Coronary artery (tissue), 2 donors: ENCODE measurements at regions not wholly inside any gene's neighbourhood (a gene's known extent, or its start where the extent isn't known, plus 50 kb on each side); places are given as distances from the start of the nearest gene placed in this dataset.
"Not testable (repeated sequence)": the region's sequence is repeated elsewhere in the genome, so short reads cannot be mapped to it uniquely, and the experiment has no call there.

Experiments
- DNase-seq: peaks from one replicate; pipeline ENCODE4 v3.0.0-alpha.2; 2017; ENCODE audit warnings: low spot score
- H3K27ac ChIP-seq, 2 donors: fragments of 200-600 bp; sonication (generic); one replicate each; pipeline ENCODE4 v1.5.1; 2016 to 2019
- H3K4me3 ChIP-seq: fragments of 200-600 bp; sonication (generic); 2 replicates; pipeline ENCODE4 v1.5.1; 2016; ENCODE audit warnings: mild to moderate bottlenecking, moderate library complexity
- CTCF ChIP-seq: fragments of 200-600 bp; sonication (generic); IDR thresholded peaks from one replicate; pipeline ENCODE4 v1.5.1; 2019; ENCODE audit warnings: antibody characterized with exemption

- no peak for TF ChIP-seq CTCF
- H3K4me3 ChIP-seq: no peak overlapping the region
- no peak overlapping the region for H3K27ac ChIP-seq
- no peak for DNase-seq
Observed at GRCh38 chr4:126762663-126763247, 870.0 kb upstream of the INTU start.

- H3K27ac ChIP-seq: no peak overlapping the region
- no peak for DNase-seq
- TF ChIP-seq CTCF: no peak
Observed at GRCh38 chr4:126766241-126766640, 866.5 kb upstream of the INTU start.

GRCh38 chr4:126768338-126768737 lies 864.4 kb upstream of the INTU start:
- no peak for TF ChIP-seq CTCF
- no peak overlapping the region for H3K4me3 ChIP-seq
- DNase-seq: no peak
- no peak overlapping the region for H3K27ac ChIP-seq

More at GRCh38 chr4:126766241-126766640, 866.5 kb upstream of the INTU start:
- no peak overlapping the region for H3K4me3 ChIP-seq

- DNase-seq, H3K4me3 ChIP-seq, H3K27ac ChIP-seq: not testable (repeated sequence)
Observed at GRCh38 chr4:126770811-126771553, 861.8 kb upstream of the INTU start.

GRCh38 chr4:126771618-126772017 lies 861.1 kb upstream of the INTU start:
- H3K27ac ChIP-seq, DNase-seq, H3K4me3 ChIP-seq: not testable (repeated sequence)

- Histone ChIP-seq H3K4me3 (no peak overlapping the region), H3K27ac (no peak overlapping the region)
- no peak for TF ChIP-seq CTCF
- DNase-seq: no peak
Observed at GRCh38 chr4:126772662-126773061, 860.1 kb upstream of the INTU start.

GRCh38 chr4:126775485-126776106 lies 857.2 kb upstream of the INTU start:
- H3K4me3 ChIP-seq: no peak overlapping the region
- DNase-seq: no peak
- TF ChIP-seq CTCF: no peak
- H3K27ac ChIP-seq: no peak overlapping the region

- no peak for DNase-seq
- TF ChIP-seq CTCF: no peak
- Histone ChIP-seq H3K27ac (no peak overlapping the region), H3K4me3 (no peak overlapping the region)
Observed at GRCh38 chr4:126776361-126776760, 856.4 kb upstream of the INTU start.
